ENCODE measurements at regions not wholly inside any gene's neighbourhood (a gene's known extent, or its start where the extent isn't known, plus 50 kb on each side); places are given as distances from the start of the nearest gene placed in this dataset.

DNA sequence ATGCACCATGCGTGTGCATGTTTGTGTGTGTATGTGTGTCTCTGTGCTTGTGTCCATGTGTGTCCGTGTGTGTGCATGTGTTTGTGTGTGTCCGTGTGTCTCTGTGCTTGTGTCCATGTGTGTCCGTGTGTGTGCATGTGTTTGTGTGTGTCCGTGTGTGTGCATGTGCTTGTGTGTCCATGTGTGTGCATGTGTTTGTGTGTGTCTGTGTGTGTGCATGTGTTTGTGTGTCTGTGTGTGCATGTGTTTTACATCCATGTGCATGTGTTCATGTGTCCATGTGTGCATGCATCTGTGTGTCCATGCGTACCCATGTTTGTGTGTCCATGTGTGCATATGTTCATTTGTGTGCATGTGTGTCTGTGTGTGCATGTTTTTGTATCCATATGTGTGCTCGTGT, 100.5 kb downstream of the LBH start:
- TF ChIP-seq EP300 (IDR thresholded peaks at IDR 0.05) (no peak), ZC3H11A (IDR thresholded peaks at IDR 0.05) (no peak)
- TF ChIP-seq, protein P1, sequence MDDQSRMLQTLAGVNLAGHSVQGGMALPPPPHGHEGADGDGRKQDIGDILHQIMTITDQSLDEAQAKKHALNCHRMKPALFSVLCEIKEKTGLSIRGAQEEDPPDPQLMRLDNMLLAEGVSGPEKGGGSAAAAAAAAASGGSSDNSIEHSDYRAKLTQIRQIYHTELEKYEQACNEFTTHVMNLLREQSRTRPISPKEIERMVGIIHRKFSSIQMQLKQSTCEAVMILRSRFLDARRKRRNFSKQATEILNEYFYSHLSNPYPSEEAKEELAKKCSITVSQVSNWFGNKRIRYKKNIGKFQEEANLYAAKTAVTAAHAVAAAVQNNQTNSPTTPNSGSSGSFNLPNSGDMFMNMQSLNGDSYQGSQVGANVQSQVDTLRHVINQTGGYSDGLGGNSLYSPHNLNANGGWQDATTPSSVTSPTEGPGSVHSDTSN (IDR thresholded peaks at IDR 0.05) = no peak
- TF ChIP-seq, protein P2, sequence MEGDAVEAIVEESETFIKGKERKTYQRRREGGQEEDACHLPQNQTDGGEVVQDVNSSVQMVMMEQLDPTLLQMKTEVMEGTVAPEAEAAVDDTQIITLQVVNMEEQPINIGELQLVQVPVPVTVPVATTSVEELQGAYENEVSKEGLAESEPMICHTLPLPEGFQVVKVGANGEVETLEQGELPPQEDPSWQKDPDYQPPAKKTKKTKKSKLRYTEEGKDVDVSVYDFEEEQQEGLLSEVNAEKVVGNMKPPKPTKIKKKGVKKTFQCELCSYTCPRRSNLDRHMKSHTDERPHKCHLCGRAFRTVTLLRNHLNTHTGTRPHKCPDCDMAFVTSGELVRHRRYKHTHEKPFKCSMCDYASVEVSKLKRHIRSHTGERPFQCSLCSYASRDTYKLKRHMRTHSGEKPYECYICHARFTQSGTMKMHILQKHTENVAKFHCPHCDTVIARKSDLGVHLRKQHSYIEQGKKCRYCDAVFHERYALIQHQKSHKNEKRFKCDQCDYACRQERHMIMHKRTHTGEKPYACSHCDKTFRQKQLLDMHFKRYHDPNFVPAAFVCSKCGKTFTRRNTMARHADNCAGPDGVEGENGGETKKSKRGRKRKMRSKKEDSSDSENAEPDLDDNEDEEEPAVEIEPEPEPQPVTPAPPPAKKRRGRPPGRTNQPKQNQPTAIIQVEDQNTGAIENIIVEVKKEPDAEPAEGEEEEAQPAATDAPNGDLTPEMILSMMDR (IDR thresholded peaks at IDR 0.05) = no peak
